Liver (tissue), 7 donors: ENCODE measurements at regions not wholly inside any gene's neighbourhood (a gene's known extent, or its start where the extent isn't known, plus 50 kb on each side); places are given as distances from the start of the nearest gene placed in this dataset.
"Not testable (repeated sequence)": the region's sequence is repeated elsewhere in the genome, so short reads cannot be mapped to it uniquely, and the experiment has no call there.

ENCODE experiments used
- DNase-seq: peaks from one replicate; pipeline ENCODE4 v3.0.0-alpha.2; 2017; ENCODE audit warnings: low spot score
- H3K27ac ChIP-seq, 2 donors: one replicate each; pipeline ENCODE4 v1.7.0; 2013; ENCODE audit warnings: inconsistent platforms in 2 of 2, low read length in 2 of 2, control low read depth in 1 of 2, low read depth in 1 of 2, mild to moderate bottlenecking in 1 of 2
- H3K27me3 ChIP-seq, 4 donors: one replicate each; pipeline versions ENCODE4 v1.6.1 to v1.7.0; 2013; ENCODE audit warnings: low read length in 3 of 4, inconsistent platforms in 1 of 4, mild to moderate bottlenecking in 1 of 4, moderate library complexity in 1 of 4; ENCODE audit not compliant: control insufficient read depth in 4 of 4, insufficient read depth in 4 of 4
- H3K36me3 ChIP-seq, 4 donors: one replicate each; pipeline versions ENCODE4 v1.6.1 to v1.7.0; 2013; ENCODE audit warnings: low read length in 3 of 4, mild to moderate bottlenecking in 3 of 4, low read depth in 1 of 4, moderate library complexity in 1 of 4; ENCODE audit not compliant: control insufficient read depth in 4 of 4, insufficient read depth in 3 of 4
- H3K4me1 ChIP-seq, 4 donors: one replicate each; pipeline versions ENCODE4 v1.6.1 to v1.7.0; 2013; ENCODE audit warnings: low read length in 3 of 4, mild to moderate bottlenecking in 3 of 4, moderate library complexity in 1 of 4; ENCODE audit not compliant: control insufficient read depth in 4 of 4, insufficient read depth in 4 of 4
- H3K4me3 ChIP-seq, 3 donors: one replicate each; pipeline versions ENCODE4 v1.6.1 to v1.7.0; 2013; ENCODE audit warnings: low read length in 3 of 3, control low read depth in 1 of 3, low read depth in 1 of 3, mild to moderate bottlenecking in 1 of 3
- H3K9ac ChIP-seq, 2 donors: one replicate each; pipeline ENCODE4 v1.7.0; 2013; ENCODE audit warnings: low read length in 2 of 2, mild to moderate bottlenecking in 2 of 2, moderate library complexity in 2 of 2, control low read depth in 1 of 2, low read depth in 1 of 2
- H3K9me3 ChIP-seq, 4 donors: one replicate each; pipeline versions ENCODE4 v1.6.1 to v1.7.0; 2013; ENCODE audit warnings: low read length in 3 of 4; ENCODE audit not compliant: control insufficient read depth in 4 of 4
- HNF4A ChIP-seq, 2 donors: conservative IDR thresholded peaks; 2 replicates each; pipeline ENCODE4 v1.6.1; 2016; ENCODE audit warnings: antibody characterized with exemption in 2 of 2, mild to moderate bottlenecking in 2 of 2
- JUND ChIP-seq, 2 donors: IDR thresholded peaks; 2 replicates each; pipeline ENCODE4 v1.6.1; 2016; ENCODE audit warnings: antibody characterized with exemption in 2 of 2
- NR2F2 ChIP-seq: IDR thresholded peaks from 2 replicates; pipeline ENCODE4 v1.6.1; 2016; ENCODE audit warnings: antibody characterized with exemption
- RAD21 ChIP-seq, 2 donors: IDR thresholded peaks; 2 replicates each; pipeline ENCODE4 v1.6.1; 2016; ENCODE audit warnings: antibody characterized with exemption in 2 of 2, mild to moderate bottlenecking in 2 of 2
- REST ChIP-seq: IDR thresholded peaks from 2 replicates; pipeline ENCODE4 v1.6.1; 2016; ENCODE audit warnings: antibody characterized with exemption, mild to moderate bottlenecking
- WGBS: extraction: QIAGEN DNeasy Blood & Tissue Kit; methylation state at CpG from one replicate; pipeline ENCODE4 v1.1.7; 2013; 5-methylcytosine and 5-hydroxymethylcytosine counted together
- donor health status: healthy.
- donor health status: healthy.
- donor health status: healthy.
- donor health status: healthy.

DNA sequence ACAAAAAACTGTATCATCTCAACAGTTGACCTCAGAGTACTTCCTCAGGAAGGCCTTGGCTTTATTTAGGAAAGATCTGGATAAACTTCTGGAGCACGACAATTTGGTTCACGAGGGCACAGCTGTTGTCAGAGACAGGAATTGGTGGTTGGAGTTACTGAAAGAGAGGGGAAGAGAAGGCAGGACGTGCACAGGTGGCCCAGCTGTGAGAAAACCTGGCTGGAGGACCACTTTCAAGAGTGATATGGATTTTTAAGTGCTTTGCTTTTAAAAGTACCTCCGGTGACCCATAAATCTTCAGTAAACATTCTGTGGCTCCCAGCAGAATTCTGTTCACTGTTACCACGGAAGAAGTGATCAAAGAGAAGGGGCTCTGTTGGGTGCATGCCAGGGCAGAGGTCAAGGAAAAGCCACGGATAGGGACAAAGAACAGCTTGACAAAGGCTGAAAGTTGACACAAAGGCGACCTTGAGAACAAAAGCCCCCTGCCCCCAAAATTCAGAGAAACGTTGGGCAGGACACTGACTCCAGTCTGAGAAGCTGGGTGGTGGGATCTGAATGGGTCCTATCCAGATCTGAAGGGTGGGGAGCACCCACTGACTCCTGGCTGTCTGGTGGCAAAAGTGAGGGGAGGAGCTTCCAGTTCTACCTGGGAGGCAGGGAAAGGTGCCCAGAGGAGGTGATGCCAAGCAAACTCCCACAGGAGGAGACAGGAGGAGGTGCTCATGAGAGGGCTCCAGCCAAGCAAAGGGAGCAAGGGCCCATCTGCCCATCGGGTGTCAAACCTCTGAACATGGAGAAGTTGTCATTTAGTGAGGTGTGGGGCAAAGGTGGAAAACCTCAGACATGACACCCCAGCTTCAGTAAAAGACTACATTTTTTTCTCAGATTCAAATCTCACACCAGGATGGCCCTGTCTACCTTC is 89.4 kb upstream of the UXS1 start:
- TF ChIP-seq NR2F2: peak; percentile 51
- not testable (repeated sequence) for H3K4me3 ChIP-seq, H3K27ac ChIP-seq, H3K4me1 ChIP-seq, H3K9ac ChIP-seq, H3K9me3 ChIP-seq, H3K36me3 ChIP-seq, H3K27me3 ChIP-seq, DNase-seq
- 57% methylated on average over 9 of the region's 9 CpGs for WGBS

- no peak for DNase-seq
- no peaks in the 10 kb centered on the region for H3K36me3 ChIP-seq
- no peaks in the 10 kb centered on the region for H3K9me3 ChIP-seq
- H3K27me3 ChIP-seq: no peaks in the 10 kb centered on the region
- H3K27ac ChIP-seq: no peak overlapping the region
- no peak overlapping the region for H3K9ac ChIP-seq
- H3K4me1 ChIP-seq: no peaks in the 10 kb centered on the region
- TF ChIP-seq HNF4A (conservative IDR thresholded peaks at IDR 0.05) (no peak), JUND (IDR thresholded peaks at IDR 0.05) (no peak), RAD21 (IDR thresholded peaks at IDR 0.05) (no peak)
- no peak overlapping the region for H3K4me3 ChIP-seq
- 83% methylated on average over 12 of the region's 12 CpGs for WGBS
Measured at GRCh38 chr2:106282462-106283170, 88.5 kb upstream of the UXS1 start.

DNA sequence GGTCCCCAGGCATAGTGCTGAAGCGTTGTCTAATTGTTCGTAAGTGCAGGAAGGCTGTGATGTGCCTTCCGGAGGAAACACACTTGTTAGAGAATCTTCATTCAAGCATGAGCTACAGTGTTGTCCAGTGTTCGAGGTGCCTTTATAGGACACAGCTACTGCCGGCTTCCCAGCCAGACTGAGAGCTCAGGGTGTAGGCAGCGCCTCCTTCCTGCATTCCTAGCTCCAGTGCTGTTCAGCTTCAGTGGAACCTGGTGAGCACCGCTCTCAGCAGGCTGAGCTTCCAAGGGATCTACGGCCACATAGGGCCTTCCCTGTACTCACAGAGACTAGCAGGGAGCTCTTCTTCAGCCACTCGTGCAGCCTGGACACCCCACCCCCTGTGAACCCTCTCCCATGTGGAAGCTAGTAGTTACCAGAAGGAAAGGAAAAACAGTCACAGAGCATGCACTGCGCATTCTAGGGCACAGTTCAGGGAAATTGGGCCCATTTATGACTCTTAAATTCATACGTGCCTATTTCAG is 87.9 kb upstream of the UXS1 start:
- not testable (repeated sequence) for H3K27ac ChIP-seq, DNase-seq, H3K9me3 ChIP-seq, H3K27me3 ChIP-seq, H3K36me3 ChIP-seq, H3K4me3 ChIP-seq, H3K9ac ChIP-seq, H3K4me1 ChIP-seq
- 85% methylated on average over 11 of the region's 11 CpGs for whole genome bisulfite sequencing
- peak; percentile 70 for TF ChIP-seq REST
